Kidney glomerular epithelial cell (primary cell): ENCODE measurements at regions not wholly inside any gene's neighbourhood (a gene's known extent, or its start where the extent isn't known, plus 50 kb on each side); places are given as distances from the start of the nearest gene placed in this dataset.
A peak's percentile ranks its signal among the peaks of the same experiment; 100 is the strongest.

Source experiments
- DNase-seq: peaks from one replicate; lab custom pipeline; 2025; lab: John Stamatoyannopoulos, UW

DNA sequence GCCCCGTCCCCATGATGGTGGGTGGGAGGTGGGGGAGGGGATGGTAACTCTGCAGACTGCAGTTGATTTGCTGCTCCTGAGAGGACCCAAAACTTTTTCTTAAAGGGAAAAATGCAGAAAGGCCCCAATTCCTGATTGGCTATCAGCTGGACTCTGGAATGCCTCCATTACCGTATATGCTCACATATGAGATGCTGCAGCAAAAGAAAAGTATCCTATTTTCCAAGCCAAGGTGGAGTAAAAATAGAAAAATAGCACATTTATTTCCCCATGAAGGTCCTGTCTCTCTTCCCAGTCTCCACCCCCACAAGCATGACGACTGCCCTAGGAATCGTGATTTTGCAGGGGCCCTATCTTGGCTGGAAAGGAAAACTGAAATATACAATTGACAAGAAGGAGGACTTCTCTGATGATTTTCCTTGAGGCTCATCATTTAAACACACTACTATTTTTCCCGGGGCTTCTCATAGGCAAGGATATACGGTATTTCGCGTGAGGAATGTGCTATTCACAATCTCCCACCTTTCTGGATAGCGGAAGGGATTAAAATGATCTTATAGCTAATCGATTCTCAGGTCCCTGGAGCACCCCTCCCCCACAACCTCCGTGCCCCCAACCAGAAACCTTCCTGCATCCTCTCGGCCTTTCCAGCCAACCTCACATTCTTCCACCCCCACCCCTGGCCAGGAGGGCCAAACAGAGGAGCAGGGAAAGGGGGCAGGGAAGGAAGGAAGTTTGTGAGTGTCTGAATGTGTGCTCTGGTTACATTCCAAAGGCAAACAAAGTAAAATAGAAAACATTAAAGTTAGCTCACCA, 138.9 kb upstream of the CCND2 start:
- no peak for DNase-seq

DNA sequence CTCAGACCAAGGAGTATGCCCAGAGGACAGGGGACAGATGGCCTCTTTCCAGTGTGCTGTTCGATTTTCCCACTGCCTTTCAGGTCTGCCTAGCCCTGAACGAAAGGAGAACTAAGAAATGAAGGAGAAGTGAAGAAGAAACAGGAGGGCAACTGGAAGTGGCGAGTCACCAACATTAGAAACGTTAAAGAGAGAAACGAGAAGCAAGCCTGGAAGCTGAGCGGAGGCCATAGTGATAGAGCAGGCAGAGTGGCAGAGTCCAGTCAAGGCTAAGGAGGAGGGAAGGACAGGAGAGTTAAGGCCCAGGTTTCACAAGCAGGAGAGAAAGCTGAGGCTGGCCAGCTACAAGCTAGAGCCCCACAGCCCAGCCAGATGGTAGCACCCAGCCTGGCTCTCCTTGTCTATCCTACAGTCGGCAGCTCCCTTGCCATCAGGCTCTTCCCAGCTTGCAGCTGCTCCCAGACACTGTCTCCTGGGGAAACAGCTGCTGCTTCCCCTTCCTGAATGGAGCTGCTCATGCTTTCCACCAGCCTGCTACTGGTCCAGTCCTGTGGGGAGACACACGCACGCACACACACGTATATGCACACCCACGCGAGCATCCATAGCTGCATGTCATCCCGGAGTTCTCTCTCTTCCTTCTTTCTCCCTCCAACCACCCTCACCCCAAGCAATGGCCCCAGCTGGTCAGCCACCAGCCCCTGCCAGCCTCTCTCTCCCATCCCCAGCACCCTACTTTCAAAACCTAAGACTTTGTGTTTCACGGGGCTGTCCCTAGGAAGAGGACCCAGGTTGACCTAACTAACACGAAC, 139.7 kb upstream of the CCND2 start:
- no peak for DNase-seq

DNA sequence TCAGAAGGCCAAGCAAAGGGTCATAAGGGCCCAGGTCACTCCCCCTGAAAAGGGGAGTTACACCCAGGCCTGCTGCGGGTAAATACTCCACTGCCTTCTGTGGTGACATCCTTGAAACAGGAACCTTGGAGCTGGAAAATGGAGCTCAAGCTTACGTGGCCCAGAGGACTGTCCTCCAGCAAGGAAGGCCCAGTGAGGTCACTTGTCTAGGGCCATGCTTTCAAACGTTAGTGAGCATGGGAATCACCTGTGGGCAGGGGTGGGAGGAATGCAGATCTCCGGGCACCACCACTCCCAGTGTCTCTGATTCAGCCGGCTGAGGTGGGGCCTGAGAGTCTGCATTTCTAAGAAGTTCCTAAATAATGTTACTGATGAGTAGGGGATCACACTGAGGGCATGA, 140.5 kb upstream of the CCND2 start:
- DNase-seq: no peak

DNA sequence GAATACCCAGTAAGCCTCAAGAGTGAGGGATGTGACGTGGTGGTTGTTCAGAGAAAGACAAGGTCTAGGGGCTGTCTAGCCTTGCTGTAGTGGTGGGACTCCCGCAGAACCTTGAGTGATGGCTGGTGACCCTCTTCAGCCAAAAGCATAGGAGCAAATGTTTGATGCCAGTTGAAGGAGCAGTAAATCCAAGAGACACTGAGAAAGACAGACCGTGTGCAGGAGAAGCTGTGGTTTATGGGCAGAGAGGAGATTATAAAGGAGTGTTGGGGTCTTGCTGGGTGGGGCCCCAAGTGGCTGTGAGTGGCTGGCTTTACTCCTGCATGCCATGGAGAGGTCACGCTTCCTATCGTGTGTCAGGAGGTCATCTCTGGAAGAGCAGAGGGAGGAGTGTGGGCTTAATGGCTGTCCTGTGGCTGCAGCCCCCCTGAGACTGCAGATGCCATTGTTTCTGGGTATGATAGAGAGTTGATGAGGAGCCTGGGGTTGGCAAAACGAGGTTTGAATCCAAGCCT, 152.0 kb upstream of the CCND2 start:
- no peak for DNase-seq

DNA sequence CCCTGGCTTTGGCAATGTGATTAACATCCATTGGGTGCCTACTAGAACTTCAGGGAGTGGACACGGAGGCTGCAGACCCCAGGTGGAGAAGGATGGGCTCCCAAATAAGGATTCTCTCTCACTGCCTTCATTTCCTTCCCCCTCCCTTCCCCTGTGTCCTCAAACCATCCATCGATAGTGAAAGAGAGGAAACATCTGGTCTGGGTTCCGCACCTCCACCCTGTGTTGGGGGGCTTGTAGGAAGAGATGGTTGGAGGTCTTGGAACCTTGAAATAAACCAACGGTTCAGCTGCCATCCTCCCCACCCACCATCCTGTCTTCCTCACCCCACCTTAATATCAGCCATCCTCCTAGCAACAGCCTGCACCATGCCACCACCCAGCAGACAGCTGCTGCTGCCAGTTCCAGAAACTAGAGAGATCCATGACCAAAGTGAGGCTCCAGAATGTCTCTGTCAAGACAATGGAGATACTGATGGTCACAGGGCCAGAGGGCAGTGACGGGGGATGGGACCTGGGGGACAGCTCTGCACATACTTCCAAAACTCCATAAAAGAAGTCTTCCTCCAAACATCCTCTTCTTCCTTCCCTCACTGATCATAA, 153.1 kb upstream of the CCND2 start:
- no peak for DNase-seq

DNA sequence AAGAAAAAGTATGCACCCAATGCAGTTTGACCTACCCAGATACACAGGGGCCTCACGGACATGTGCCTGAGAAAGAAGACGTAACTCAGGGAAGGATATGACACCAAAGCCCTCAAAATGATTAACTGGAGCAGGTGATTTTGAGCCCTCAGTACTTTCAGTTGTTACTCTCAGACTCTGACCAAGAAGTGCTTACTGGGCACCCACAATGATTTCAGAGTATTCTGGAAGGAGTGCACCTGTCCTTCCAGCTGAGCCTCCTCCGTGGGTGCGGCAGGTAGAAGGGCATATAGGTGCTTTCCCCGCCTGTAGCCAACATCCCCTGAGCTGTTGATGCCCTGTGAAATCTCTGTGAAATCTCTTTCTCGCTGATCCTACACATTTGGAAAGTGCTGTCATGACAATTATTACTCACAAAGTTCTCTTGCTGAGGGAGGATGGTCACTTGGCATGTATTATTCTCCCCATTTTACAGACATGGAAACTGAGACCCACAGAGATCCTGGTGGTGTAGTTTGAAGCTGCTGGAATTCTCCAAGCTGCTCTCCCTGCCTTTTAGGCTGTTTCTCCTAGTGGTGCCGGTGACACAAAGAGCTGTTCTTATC, 154.3 kb upstream of the CCND2 start:
- no peak for DNase-seq

DNA sequence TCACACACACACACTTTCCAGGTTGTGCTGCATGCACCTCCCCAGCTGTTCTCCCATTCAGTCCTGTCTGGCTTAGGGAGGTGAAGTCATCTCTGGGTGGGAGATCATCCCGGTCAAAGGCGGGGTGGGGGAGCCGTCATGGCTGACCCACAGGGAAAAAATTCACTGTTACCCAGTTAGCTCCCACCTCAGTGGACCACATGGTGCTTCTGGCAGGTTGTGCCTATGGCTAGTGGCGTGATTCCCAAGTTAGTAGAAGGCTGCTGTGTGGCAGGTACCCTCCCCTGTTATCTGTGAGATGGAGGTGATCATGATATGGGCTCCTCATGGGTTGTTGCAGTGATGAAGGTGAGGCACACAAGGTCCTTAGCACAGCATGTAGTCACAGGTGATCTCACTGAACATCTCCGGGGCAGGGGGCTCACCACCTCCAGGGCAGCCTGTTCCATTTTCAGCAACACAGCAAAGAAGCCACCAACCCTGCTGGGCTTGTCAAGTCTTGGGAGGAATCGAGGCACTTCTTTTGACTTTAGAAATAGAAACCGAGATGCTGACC, 154.9 kb upstream of the CCND2 start:
- DNase-seq: no peak

DNA sequence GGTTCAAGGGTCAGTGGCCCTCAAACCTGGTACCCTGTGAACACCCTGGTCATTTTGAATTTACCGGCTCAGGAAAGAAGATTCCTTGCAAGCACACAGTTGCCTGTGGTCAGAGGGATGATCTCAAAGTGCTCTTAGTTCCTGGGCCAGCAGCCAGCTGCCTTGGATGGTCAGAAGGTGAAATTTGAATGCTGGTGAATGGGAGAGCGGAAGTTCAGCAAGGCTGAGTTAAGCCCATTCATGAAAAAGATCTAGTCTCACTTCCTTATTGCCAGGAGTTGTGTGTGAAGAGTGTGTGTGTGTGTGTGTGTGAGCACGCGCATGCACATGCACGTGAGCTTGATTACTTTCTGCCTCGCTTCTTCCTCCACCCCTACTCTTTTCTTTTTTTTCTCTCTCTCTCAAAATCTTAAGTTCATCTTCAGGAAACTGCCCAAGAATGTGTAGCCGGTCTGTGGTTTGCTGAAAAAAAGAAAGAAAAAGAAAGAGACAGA, 155.5 kb upstream of the CCND2 start:
- peak; percentile 8 for DNase-seq

DNA sequence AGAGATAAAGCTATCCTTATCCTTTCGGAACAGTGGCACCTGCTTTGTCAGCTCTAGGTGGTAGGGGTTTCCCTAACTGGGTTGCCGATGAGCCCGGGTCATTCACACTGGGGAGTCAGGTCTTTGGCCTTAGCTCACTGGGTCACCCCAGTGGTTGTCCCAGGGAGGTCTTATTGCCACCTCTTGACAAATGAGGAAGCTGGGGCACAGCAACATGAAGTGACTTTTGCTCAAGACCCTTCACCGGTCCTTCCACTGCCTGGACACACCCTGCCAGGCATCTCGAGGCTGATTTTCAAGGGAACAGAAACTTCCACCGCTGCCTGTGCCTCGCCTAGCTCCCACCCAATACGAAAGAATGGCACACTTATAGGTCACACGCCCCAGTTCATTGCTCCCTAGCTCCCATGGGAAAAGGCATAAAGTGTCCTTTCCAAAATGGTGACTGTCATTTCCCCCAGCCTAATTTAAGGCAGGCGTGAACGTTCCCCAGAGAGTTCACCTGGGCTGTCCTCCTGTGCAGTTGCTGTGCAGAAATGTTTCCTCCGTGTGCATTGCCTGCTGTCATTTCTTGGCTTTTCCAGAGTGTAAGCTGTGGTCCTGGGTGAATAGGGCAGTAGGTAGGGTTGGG, 156.1 kb upstream of the CCND2 start:
- DNase-seq: no peak

DNA sequence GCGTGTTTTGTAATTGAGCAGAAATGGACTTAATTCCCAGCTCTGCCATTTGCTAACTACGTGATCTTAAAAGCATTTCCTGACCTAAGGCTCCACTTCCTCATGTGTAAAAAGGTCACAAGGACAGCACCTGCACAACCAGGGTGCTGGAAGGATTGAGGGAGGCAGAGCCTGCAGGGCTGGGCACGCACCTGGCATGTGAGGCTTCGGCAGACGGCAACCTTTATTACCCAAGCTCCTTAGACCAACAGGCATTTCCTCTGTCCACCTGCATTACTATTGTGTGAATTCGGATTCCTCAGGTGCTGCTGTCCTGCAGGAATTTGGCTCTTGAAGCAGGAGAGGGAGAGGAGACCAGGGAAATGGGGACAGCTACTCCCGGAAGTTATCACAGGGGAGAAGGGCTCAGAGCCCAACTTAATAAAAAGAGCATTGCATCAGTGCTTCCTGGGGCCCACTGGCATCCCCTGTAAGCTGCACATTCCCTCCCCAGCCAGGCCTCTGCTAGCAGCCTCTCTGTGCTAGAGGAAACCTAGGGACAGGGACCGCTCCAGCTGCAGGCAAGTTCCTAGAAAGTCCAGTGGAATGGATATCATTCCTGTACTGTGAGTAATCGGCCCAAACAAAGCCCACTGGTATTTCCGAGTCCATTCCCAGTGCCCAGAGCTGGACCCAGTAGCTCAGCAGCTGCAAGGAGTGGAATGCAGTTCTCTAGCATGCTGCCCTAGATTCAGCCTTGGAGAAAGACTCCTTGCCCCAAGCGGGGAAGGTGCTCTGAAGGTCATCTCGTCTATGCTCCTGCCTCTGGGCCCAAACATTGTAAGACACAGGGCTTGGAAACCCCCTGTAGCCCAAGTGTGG, 157.1 kb upstream of the CCND2 start:
- DNase-seq: peak; percentile 4

DNA sequence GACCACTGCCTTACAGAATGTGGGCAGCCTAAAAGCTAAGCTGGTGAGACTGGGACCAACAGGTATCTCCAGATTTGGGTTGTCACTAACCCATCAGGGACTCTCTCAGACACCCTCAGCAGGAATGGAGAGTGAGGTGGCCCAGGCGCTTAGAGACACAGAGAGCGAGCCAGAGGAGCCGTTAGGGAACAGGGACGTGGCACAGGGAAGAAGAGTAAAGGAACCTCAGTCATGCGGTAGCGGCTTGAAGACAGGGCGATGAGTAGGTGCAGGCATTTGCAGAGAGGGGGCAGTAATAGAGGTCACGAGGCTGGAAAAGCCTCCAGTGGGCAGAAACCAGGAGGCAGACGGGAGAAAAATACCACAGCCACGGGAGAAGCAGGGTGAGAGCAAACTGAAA, 158.0 kb upstream of the CCND2 start:
- DNase-seq: no peak

DNA sequence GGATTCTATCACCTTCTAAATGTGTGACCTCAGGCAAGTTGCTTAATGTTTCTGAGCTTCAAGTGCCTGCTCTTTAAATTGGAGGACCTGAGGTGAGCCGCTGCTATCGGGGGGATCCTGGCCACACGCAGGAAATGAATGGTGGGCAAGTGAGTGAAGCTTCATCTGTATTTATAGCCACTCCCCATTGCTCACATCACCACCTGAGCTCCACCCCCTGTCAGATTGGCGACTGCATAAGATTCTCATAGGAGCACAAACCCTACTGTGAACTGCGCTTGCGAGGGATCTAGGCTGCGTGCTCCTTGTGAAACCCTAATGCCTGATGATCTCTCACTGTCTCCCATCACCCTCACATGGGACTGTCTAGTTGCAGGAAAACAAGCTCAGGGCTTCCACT, 158.6 kb upstream of the CCND2 start:
- no peak for DNase-seq

DNA sequence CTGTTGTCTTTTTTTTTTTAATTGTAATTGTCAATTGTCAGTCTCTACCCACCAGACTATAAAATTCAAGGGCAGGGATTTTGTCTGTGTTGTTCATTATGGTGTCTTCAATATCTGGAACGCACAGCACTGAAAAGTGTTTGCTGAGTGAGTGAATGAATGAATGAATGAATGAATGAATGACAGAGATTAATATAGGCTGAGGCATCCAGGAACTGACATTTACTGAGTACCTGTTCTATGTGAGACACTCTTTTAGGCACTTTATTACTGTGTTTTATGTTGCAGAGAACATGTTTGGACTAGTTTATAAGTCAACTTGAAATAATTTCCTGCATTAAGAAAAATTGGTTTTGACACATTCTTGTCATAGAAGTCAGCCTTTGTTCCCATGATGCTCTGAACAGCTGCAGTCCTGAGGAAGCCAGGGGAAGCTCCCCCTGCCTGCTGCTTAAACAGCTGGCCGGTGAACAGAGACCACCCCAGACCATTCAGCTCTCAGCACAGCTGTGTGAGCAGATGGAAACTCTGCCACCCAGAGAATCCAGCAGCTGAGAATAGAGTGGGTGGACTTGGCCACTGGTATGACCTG, 160.7 kb upstream of the CCND2 start:
- no peak for DNase-seq

DNA sequence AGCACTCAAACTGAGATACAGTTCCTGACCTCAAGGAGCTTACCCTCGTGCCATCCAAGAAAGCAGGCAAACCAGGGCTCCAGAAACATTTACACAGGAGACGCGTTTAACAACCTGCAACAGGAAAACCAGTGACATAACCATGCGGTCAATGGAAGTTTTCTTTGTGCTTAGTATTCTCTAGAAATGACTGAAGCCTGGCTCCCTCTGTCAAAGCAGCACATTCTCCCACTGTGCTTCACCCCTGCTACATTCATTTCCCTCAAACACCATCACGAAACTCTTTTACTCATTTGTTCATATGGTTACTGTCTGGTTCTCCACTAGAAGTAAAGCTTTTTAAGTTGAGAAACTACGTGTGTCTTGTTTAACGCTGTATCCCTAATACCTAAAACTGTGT, 161.3 kb upstream of the CCND2 start:
- DNase-seq: no peak

DNA sequence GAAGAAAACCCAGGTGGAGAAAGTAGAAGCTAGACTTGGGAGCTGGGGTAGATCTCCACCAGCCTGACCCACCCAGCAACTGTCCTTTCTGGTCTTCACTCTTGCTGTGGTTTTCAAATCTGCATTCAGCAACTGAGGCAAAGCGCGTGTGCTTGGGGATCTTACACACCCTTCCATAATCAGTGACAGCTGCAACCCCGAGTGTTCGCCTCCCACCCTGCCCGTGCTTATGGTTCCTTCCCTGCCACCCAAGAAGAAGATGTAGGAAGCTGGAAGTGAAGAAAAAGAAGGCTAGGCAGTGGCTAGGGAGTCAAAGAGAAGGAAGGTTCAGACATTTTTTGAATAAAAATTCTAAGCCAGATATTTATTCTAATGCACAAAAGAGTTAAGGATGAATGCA, 162.6 kb upstream of the CCND2 start:
- no peak for DNase-seq

DNA sequence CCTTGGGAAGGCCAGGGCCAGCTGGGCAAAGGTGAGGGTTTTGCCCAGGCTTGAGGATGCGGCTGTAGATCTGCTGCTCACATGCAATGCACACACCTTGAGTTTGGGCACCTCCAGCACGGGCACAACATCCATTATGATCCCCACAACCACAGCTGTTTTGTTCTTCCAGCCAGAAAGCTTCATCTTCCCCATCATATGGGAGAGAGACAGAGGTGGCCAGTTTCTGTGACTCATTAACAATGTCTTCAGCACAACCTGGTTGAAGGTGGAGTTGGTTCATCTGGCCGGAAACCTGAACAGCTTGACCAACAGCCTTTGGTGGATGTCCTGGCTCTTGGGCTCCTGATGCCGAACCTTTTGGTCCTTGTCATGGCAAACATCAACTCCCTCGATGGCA, 163.7 kb upstream of the CCND2 start:
- DNase-seq: no peak

DNA sequence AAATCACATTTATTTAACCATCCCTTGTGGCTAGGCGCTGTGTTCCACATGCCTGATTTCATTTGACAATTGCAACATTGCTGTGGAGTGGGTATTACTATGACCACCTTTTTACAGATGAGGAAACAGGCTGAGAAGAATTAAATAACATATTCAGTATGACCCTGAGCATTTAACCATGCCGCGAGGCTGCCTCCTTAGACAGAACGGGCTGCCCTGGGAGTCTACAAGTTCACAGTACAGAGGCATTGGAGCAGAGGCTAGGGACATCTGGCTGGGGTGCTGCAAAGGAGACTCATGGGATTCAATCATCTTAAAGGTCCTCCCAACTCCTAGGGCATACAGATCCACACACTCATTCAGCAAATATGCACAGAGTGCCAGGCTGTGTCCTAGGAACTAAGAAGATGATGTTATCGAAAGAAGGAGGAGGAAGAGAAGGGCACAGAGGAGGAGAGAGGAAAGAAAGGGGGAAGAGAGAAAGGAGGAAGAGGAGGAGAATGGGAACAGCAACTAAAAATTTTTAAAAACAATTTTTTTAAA, 164.7 kb upstream of the CCND2 start:
- DNase-seq: peak; percentile 16

DNA sequence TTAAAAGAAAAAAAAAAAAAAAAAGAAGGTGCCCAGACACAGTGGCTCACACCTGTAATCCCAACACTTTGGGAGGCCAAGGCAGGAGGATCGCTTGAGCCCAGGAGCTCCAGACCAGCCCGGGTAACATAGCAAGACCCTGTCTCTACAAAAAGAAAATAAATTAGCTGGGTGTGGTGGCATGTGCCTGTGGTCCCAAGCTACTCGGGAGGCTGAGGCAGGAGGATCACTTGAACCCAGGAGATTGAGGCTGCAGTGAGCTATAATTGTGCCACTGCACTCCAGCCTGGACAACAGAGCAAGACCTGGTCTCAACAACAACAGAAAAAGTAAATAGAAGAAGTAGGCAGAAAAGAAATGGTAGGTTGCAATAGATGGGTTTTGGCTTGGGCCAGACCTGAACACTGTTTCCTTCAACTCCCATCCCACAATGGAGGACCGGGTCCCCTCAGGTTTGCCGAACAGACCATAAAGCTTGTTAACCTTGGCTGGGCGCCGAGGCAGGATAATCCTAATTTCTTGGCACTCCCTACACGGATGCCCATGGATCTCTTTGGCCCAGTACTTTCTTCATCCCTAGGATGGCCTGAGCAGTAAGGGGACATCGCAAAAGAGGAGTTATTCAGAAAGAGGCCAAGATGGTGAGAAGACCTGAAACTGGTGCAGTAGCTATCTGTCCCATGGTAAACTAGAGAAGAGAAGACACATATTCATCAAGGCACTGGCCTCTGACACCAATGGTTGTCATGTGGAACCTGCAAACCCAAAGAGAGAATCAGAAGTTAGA, 165.5 kb upstream of the CCND2 start:
- DNase-seq: no peak

DNA sequence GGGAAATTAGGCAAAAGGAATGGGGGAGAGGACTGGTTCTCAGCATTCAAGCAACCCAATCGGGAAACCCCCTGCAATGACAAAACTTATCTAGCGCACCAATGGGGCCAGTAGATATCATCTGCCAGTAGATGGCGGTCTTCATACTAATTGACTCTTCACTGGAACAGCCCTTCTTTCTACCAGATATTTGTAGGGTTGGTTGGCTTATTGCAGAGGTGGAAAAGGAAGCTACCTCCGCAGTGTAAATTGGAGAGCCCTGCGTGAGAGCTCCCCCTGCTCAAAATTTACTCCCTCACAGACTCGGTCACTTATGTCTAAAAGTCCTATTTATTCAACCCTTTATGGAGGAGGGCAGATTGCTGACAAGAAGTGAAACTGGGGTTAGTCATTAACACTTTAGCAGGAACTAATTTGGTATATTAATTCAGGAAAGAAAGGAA, 166.1 kb upstream of the CCND2 start:
- peak; percentile 62 for DNase-seq
